ENCODE measurements at regions not wholly inside any gene's neighbourhood (a gene's known extent, or its start where the extent isn't known, plus 50 kb on each side); places are given as distances from the start of the nearest gene placed in this dataset.

GRCh38 chr11:37527545-37527944 is 929.5 kb upstream of the RAG2 start:
- no peak for TF ChIP-seq CTCF (IDR thresholded peaks at IDR 0.05 in 2 of 3, conservative IDR thresholded peaks at IDR 0.05 in 1 of 3; ENCODE audit: control insufficient read depth in 2 of 3, extremely low read depth in 1 of 3, insufficient read depth in 1 of 3, low read depth in 3 of 3, low read length in 3 of 3)
- no peak for TF ChIP-seq RBBP5 (conservative IDR thresholded peaks at IDR 0.05)

Data from GM12878 (cell line).